Epithelial cell of esophagus (primary cell): ENCODE measurements at regions not wholly inside any gene's neighbourhood (a gene's known extent, or its start where the extent isn't known, plus 50 kb on each side); places are given as distances from the start of the nearest gene placed in this dataset.

Experiments used
- DNase-seq: peaks from one replicate; pipeline ENCODE4 v3.0.0; 2010; ENCODE audit warnings: low read depth
- H3K4me3 ChIP-seq: 2 replicates; pipeline ENCODE4 v1.5.1; 2011; ENCODE audit warnings: mild to moderate bottlenecking, low read length, control low read depth
- TF ChIP-seq, protein P1 (sequence below): IDR thresholded peaks from 2 replicates; pipeline ENCODE4 v1.5.1; 2011; ENCODE audit warnings: low read depth, mild to moderate bottlenecking, low read length, control low read depth, inconsistent platforms; ENCODE audit not compliant: insufficient read depth; ENCODE audit errors: missing control alignments

DNA sequence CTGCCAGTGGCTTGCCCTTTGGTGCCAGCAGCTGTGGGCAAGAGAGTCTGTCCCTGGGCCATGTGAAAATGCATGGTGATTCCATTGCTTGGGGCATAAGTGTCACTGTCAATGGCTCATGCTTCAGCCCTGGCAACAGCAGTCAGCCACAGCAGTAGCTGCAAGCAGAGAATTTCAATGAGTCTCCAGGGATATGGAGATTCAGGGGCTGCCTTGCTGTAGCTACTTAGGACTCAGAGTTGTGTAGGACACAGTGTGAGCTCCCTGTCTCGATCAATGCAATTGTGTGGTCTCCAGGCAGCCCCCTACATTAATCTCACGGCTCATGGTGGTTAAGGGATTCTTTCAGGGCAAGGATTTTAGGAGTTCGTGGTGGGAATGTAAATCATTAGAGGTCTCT, 126.3 kb upstream of the STARD3NL start:
- TF ChIP-seq, protein P1, sequence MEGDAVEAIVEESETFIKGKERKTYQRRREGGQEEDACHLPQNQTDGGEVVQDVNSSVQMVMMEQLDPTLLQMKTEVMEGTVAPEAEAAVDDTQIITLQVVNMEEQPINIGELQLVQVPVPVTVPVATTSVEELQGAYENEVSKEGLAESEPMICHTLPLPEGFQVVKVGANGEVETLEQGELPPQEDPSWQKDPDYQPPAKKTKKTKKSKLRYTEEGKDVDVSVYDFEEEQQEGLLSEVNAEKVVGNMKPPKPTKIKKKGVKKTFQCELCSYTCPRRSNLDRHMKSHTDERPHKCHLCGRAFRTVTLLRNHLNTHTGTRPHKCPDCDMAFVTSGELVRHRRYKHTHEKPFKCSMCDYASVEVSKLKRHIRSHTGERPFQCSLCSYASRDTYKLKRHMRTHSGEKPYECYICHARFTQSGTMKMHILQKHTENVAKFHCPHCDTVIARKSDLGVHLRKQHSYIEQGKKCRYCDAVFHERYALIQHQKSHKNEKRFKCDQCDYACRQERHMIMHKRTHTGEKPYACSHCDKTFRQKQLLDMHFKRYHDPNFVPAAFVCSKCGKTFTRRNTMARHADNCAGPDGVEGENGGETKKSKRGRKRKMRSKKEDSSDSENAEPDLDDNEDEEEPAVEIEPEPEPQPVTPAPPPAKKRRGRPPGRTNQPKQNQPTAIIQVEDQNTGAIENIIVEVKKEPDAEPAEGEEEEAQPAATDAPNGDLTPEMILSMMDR = no peak
- no peak for DNase-seq
- H3K4me3 ChIP-seq = no peak overlapping the region

DNA sequence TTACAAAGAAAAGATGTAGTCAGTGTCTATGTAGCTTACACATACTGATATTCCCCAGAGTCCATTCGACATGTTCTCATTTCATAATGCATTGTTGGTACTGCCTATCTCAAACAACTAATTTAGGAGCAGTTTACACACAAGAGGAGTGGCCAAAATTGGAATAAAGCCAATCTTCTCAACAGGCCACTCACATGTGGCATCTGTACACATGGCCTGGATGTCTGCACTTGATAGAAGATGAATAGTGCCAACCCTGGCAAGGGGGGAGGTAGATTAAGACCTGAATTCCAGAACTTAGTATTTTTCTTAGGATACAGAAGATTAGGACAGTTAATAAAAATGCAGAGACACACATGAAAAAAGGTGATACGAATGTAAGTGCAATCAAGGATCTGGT, 125.3 kb upstream of the STARD3NL start:
- H3K4me3 ChIP-seq = no peak overlapping the region
- no peak for DNase-seq
- TF ChIP-seq, protein P1 = no peak

DNA sequence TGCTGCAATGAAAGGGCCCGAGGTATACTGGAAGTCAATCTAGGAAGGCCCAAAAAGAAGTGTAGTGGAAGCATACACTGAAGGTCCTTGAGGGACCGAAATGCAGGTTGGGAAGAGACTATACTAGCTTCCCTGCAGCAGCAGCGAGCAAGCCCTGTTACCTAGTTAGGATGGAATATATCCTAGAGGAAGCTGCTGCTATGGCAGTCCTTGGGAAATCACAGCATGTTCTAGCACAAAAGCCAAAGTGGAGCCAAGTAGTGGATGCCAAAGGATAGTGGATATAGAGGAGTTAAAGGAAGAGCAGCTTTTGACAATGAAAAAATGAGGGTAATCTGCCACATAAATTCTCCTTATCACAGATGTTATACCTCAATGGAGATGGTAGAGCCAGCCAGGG, 123.8 kb upstream of the STARD3NL start:
- TF ChIP-seq, protein P1 = no peak
- no peak overlapping the region for H3K4me3 ChIP-seq
- DNase-seq = no peak

DNA sequence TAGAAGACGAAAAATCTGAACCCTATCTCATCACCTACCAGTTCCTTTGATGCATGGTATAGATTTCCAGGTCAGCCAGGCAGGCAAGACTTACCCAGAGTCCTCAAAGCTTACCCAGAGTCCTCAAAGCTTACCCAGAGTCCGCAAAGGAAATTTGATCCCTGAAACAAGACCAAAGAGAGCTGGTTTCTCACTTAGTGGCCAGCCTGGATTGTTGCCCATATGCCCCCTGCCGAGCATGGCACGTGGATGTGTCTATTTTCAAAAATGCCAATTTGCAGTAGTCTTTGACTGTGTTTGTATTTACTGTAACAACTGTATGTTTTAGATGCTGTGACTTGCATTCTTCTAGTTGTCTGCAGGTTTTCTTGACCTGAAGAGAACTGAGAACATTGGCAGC, 120.2 kb upstream of the STARD3NL start:
- TF ChIP-seq, protein P1 = no peak
- H3K4me3 ChIP-seq = no peak overlapping the region
- DNase-seq = no peak

DNA sequence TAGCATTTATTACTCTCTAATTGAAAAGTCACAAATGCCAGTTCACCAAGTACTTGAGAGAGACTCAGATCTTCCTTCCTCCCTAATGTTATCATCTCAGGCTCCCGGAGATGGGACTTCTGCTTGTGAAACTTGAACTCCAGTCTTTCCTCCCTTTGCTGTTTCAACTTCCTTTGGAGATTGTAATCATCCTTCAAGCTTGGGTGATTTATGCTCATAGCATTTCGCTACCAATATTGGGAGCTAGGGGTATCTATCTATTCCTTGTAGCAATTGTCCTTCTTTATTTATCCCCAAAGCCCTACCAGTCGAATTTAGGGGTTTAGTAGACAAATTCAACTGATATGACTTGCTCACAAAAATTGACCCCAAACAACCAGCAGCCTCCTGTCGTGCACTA, 117.9 kb upstream of the STARD3NL start:
- no peak overlapping the region for H3K4me3 ChIP-seq
- DNase-seq = no peak
- TF ChIP-seq, protein P1 = no peak

DNA sequence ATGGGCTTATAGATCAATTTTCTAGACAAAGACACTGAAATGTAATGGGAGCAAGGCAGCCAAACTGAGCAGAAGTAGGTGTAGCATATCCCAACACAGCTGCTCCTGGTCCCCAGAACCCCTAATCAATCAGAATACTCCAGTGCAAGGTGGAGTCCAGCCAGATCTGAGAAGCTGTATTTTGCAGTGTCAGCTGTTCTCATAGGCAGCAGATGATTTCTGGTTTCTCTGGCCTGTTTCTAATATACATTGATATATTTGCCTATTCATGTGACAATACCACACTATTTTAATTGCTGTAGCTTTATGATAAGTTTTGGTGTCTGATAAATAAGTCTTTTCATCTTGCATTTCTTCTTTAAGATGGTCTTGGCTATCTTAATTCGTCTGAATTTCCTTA, 117.4 kb upstream of the STARD3NL start:
- TF ChIP-seq, protein P1 = no peak
- no peak for DNase-seq
- no peak overlapping the region for H3K4me3 ChIP-seq

DNA sequence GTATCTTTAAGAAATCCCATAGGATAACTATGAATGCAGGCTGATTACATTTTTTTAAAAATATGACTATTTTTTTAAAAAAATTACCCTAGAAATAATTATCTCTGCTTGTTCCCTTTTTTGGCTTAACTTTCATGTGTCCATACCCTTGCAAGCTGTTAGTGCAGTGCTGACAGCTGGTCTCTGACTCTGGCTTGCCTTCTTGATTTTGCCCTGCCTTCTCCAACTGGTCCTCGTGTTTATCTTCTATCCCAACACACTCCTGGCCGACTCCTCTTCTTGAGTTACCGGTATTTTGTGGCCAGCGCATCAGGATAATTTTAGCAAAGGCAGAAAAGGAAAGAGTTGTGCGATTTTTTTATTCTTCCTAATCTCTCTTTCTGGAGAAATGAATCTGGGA, 111.7 kb upstream of the STARD3NL start:
- no peak overlapping the region for H3K4me3 ChIP-seq
- DNase-seq = no peak
- TF ChIP-seq, protein P1 = no peak
